C4-2B (cell line): ENCODE measurements at regions not wholly inside any gene's neighbourhood (a gene's known extent, or its start where the extent isn't known, plus 50 kb on each side); places are given as distances from the start of the nearest gene placed in this dataset.

ENCODE experiments used
- H3K27ac ChIP-seq: fragments of 450-650 bp; 2 replicates; pipeline ENCODE4 v1.5.1; 2017
- CTCF ChIP-seq: fragments of 450-650 bp; conservative IDR thresholded peaks from 2 replicates; pipeline ENCODE4 v1.5.1; 2017; ENCODE audit warnings: mild to moderate bottlenecking
- ZFX ChIP-seq: fragments of 450-650 bp; IDR thresholded peaks from 2 replicates; pipeline ENCODE4 v1.6.1; 2017

GRCh38 chr10:10500937-10501336 is 516.7 kb upstream of the CELF2 start:
- TF ChIP-seq ZFX, result no peak
- TF ChIP-seq CTCF, result no peak
- no peak overlapping the region for H3K27ac ChIP-seq

- no peak overlapping the region for H3K27ac ChIP-seq
- no peak for TF ChIP-seq CTCF
- TF ChIP-seq ZFX, result no peak
Observed at GRCh38 chr10:10503772-10504171, 513.9 kb upstream of the CELF2 start.

GRCh38 chr10:10508211-10508610 is 509.5 kb upstream of the CELF2 start:
- no peak overlapping the region for H3K27ac ChIP-seq
- TF ChIP-seq ZFX (no peak), CTCF (no peak)

GRCh38 chr10:10510179-10510578 is 507.5 kb upstream of the CELF2 start:
- TF ChIP-seq CTCF (no peak), ZFX (no peak)
- H3K27ac ChIP-seq, result no peak overlapping the region

GRCh38 chr10:10513067-10513466 is 504.6 kb upstream of the CELF2 start:
- TF ChIP-seq CTCF, result no peak
- H3K27ac ChIP-seq, result no peak overlapping the region

- TF ChIP-seq CTCF (no peak), ZFX (no peak)
- H3K27ac ChIP-seq, result no peak overlapping the region
Observed at GRCh38 chr10:10513898-10514297, 503.8 kb upstream of the CELF2 start.

GRCh38 chr10:10514797-10515196 is 502.9 kb upstream of the CELF2 start:
- TF ChIP-seq ZFX (no peak), CTCF (no peak)
- H3K27ac ChIP-seq, result no peak overlapping the region
